SK-MEL-5 (cell line): ENCODE measurements at regions not wholly inside any gene's neighbourhood (a gene's known extent, or its start where the extent isn't known, plus 50 kb on each side); places are given as distances from the start of the nearest gene placed in this dataset.
"Not testable (repeated sequence)": the region's sequence is repeated elsewhere in the genome, so short reads cannot be mapped to it uniquely, and the experiment has no call there.

ENCODE experiments used
- DNase-seq: peaks from one replicate; pipeline ENCODE4 v3.0.0-alpha.2; 2016; ENCODE audit warnings: low read depth, low spot score
- in situ Hi-C: cut with HindIII; loops from 2 replicates; pipeline ENCODE4 v1.10.0; 2016; ENCODE audit warnings: low sequenced_read_pairs, high pct_unique_total_duplicates, low pct_unique_long_range_greater_than_20kb

GRCh38 chr7:115299397-115300037, 377.6 kb downstream of the MDFIC start:
- in situ Hi-C loops = no loop called here

GRCh38 chr7:115297656-115298055, 375.8 kb downstream of the MDFIC start:
- DNase-seq = no peak

More at GRCh38 chr7:115299397-115300037, 377.6 kb downstream of the MDFIC start:
- DNase-seq = no peak

GRCh38 chr7:115293628-115294240, 371.8 kb downstream of the MDFIC start:
- in situ Hi-C loops = no loop called here

More at GRCh38 chr7:115297656-115298055, 375.8 kb downstream of the MDFIC start:
- in situ Hi-C loops = no loop called here

GRCh38 chr7:115292381-115292780, 370.5 kb downstream of the MDFIC start:
- in situ Hi-C loops = no loop called here
- DNase-seq = no peak

More at GRCh38 chr7:115293628-115294240, 371.8 kb downstream of the MDFIC start:
- DNase-seq = no peak

GRCh38 chr7:115289971-115290370, 368.1 kb downstream of the MDFIC start:
- no peak for DNase-seq
- in situ Hi-C loops = no loop called here

GRCh38 chr7:115276791-115277190, 354.9 kb downstream of the MDFIC start:
- no peak for DNase-seq
- in situ Hi-C loops = no loop called here

- DNase-seq, in situ Hi-C loops: not testable (repeated sequence)
These were observed 352.0 kb downstream of the MDFIC start for GRCh38 chr7:115273855-115274254.

GRCh38 chr7:115273139-115273772, 351.4 kb downstream of the MDFIC start:
- in situ Hi-C loops = no loop called here

GRCh38 chr7:115271332-115272235, 349.7 kb downstream of the MDFIC start:
- in situ Hi-C loops = no loop called here
- DNase-seq = no peak

More at GRCh38 chr7:115273139-115273772, 351.4 kb downstream of the MDFIC start:
- DNase-seq = no peak

- in situ Hi-C loops = no loop called here
These were observed 347.6 kb downstream of the MDFIC start for GRCh38 chr7:115269486-115269885.

GRCh38 chr7:115267503-115267902, 345.6 kb downstream of the MDFIC start:
- in situ Hi-C loops = no loop called here
- DNase-seq = no peak

More at GRCh38 chr7:115269486-115269885, 347.6 kb downstream of the MDFIC start:
- DNase-seq = no peak

- no peak for DNase-seq
- in situ Hi-C loops = no loop called here
These were observed 338.5 kb downstream of the MDFIC start for GRCh38 chr7:115260381-115260780.

GRCh38 chr7:115252461-115252860, 330.6 kb downstream of the MDFIC start:
- in situ Hi-C loops = no loop called here

GRCh38 chr7:115249080-115249479, 327.2 kb downstream of the MDFIC start:
- DNase-seq = no peak
- in situ Hi-C loops = no loop called here

More at GRCh38 chr7:115252461-115252860, 330.6 kb downstream of the MDFIC start:
- DNase-seq = no peak

GRCh38 chr7:115241151-115241550, 319.3 kb downstream of the MDFIC start:
- DNase-seq = no peak
- in situ Hi-C loops = no loop called here

- no peak for DNase-seq
- in situ Hi-C loops = no loop called here
These were observed 318.3 kb downstream of the MDFIC start for GRCh38 chr7:115240242-115240641.

- in situ Hi-C loops = no loop called here
- DNase-seq = no peak
These were observed 313.2 kb downstream of the MDFIC start for GRCh38 chr7:115235075-115235474.

GRCh38 chr7:115233809-115234208, 311.9 kb downstream of the MDFIC start:
- no peak for DNase-seq
- in situ Hi-C loops = no loop called here
